ENCODE measurements at regions not wholly inside any gene's neighbourhood (a gene's known extent, or its start where the extent isn't known, plus 50 kb on each side); places are given as distances from the start of the nearest gene placed in this dataset.
A peak's percentile ranks its signal among the peaks of the same experiment; 100 is the strongest.

DNA sequence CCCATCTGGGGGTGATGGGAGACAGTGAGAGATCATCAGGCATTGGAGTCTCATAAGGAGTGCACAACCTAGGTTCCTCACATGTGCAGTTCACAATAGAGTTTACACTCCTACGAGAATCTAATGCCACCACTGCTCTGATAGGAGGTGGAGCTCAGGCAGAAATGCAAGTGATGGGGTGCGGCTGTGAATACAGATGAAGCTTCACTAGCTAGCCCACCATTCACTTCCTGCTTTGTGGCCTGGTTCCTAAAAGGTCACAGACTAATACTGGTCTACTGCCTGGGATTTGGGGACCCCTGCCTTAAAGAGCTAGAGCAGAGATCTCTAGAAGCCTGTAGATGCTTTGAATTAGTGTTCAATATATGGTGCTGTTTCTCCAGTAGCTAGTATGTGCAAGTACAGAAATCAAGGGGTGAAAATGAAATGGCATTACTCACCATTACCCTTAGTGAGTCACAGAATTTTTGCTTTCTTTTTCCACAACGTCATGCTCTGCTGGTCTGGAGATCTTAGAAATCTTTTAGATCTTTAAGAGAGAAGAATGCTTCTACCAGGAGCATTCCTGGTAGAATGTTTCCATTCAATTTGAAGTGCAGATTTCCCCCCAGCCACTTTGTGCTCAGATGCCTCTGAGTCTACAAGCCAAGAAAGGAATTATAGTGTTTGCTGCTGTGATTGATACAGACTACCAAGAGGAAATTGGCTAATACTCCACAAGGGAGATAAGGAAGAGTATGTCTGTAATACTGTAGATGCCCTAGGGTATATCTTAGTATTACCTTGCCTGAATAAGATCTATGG lies 2301.2 kb downstream of the PCDH9 start:
- Histone ChIP-seq H2BK15ac (replicated peaks; ENCODE audit: low read depth) (no peak overlapping the region), H3K56ac (ENCODE audit: low read length) (no peak overlapping the region), H3K4me2 (ENCODE audit: low read length) (no peak overlapping the region), H3K4ac (ENCODE audit: low read depth, low read length) (no peak overlapping the region), H3K9ac (ENCODE audit: low read length) (no peak overlapping the region), H3K79me2 (ENCODE audit: control insufficient read depth, insufficient read depth, low read length) (no peaks in the 10 kb centered on the region), H3K27me3 (ENCODE audit: insufficient read depth, low read length, poor library complexity) (no peaks in the 10 kb centered on the region), H3K23ac (ENCODE audit: low read length) (no peak overlapping the region), H2BK120ac (ENCODE audit: low read depth, low read length) (no peak overlapping the region), H4K5ac (ENCODE audit: low read length) (no peak overlapping the region), H3K18ac (ENCODE audit: low read length) (no peak overlapping the region), H3K36me3 (ENCODE audit: control insufficient read depth, insufficient read depth, low read length) (no peaks in the 10 kb centered on the region), H2BK5ac (ENCODE audit: low read length) (no peak overlapping the region), H3K27ac (ENCODE audit: low read depth, low read length) (no peak overlapping the region), H3K4me1 (ENCODE audit: control insufficient read depth, low read depth, low read length) (no peaks in the 10 kb centered on the region), H3K79me1 (ENCODE audit: low read length) (no peaks in the 10 kb centered on the region), H3K4me3 (ENCODE audit: low read length) (no peak overlapping the region), H4K8ac (ENCODE audit: low read depth, low read length) (no peak overlapping the region), H2AK5ac (ENCODE audit: low read length) (no peak overlapping the region)
- no CpG with 5 or more reads among the region's 3 CpGs for WGBS (ENCODE audit: extremely low coverage, insufficient coverage, low lambda C conversion rate)
- DNase-seq = peak; percentile 22

DNA sequence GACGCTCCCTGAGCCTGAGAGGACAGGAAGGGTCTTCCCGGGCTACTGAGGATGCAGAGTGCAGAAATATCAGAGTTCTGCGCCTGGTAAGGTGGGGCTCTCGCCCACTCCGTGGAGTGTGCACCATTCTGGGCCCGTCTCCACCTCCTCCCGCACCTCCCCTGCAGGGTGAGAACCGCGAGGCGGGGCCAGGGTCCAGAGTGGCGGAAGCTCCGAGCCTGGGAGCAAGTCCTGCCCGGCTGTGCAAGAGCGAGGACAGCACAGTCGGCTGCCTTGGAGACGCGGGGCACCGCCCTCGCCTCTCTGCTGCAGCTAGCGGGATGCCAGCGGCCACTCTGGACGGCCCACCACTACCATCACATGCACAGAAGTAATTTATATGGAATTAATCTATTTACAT lies 2304.4 kb downstream of the PCDH9 start:
- Histone ChIP-seq H3K27me3 (ENCODE audit: insufficient read depth, low read length, poor library complexity) (no peaks in the 10 kb centered on the region), H4K8ac (ENCODE audit: low read depth, low read length) (no peak overlapping the region), H3K56ac (ENCODE audit: low read length) (no peak overlapping the region), H3K27ac (ENCODE audit: low read depth, low read length) (no peak overlapping the region), H2BK15ac (replicated peaks; ENCODE audit: low read depth) (no peak overlapping the region), H3K79me2 (ENCODE audit: control insufficient read depth, insufficient read depth, low read length) (no peaks in the 10 kb centered on the region), H3K4ac (ENCODE audit: low read depth, low read length) (no peak overlapping the region), H3K18ac (ENCODE audit: low read length) (no peak overlapping the region), H2BK5ac (ENCODE audit: low read length) (no peak overlapping the region), H3K4me3 (ENCODE audit: low read length) (no peak overlapping the region), H3K36me3 (ENCODE audit: control insufficient read depth, insufficient read depth, low read length) (no peaks in the 10 kb centered on the region), H4K5ac (ENCODE audit: low read length) (no peak overlapping the region), H2BK120ac (ENCODE audit: low read depth, low read length) (no peak overlapping the region), H3K4me2 (ENCODE audit: low read length) (no peak overlapping the region), H3K9ac (ENCODE audit: low read length) (no peak overlapping the region), H3K23ac (ENCODE audit: low read length) (no peak overlapping the region), H3K4me1 (ENCODE audit: control insufficient read depth, low read depth, low read length) (no peaks in the 10 kb centered on the region), H3K79me1 (ENCODE audit: low read length) (no peaks in the 10 kb centered on the region), H2AK5ac (ENCODE audit: low read length) (no peak overlapping the region)
- WGBS (ENCODE audit: extremely low coverage, insufficient coverage, low lambda C conversion rate) = no CpG with 5 or more reads among the region's 22 CpGs
- no peak for DNase-seq

DNA sequence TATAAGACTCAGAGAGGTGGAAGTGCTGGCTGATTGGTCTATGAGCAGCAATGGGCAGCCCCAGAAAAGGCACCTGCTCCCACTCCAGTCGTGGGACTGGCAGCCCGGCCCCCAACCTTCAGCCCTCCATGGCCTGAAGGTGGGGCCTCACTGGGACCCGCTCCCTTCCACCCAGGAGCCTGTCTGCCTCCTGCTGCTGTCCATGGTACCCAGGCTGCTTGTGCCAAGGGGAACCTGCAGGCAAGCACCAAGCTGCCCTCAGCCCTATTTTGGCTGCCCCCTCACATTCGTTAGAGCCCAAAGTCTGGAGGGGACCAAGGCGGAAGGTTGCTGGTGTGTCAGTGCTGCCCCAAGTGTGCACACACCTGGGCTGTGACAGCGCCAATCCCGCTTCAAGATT lies 2304.9 kb downstream of the PCDH9 start:
- Histone ChIP-seq H2BK5ac (ENCODE audit: low read length) (no peak overlapping the region), H3K79me1 (ENCODE audit: low read length) (no peaks in the 10 kb centered on the region), H4K8ac (ENCODE audit: low read depth, low read length) (no peak overlapping the region), H3K56ac (ENCODE audit: low read length) (no peak overlapping the region), H3K79me2 (ENCODE audit: control insufficient read depth, insufficient read depth, low read length) (no peaks in the 10 kb centered on the region), H3K27me3 (ENCODE audit: insufficient read depth, low read length, poor library complexity) (no peaks in the 10 kb centered on the region), H2BK15ac (replicated peaks; ENCODE audit: low read depth) (no peak overlapping the region), H4K5ac (ENCODE audit: low read length) (no peak overlapping the region), H3K4ac (ENCODE audit: low read depth, low read length) (no peak overlapping the region), H3K4me3 (ENCODE audit: low read length) (no peak overlapping the region), H3K23ac (ENCODE audit: low read length) (no peak overlapping the region), H3K9ac (ENCODE audit: low read length) (no peak overlapping the region), H3K18ac (ENCODE audit: low read length) (no peak overlapping the region), H2AK5ac (ENCODE audit: low read length) (no peak overlapping the region), H3K27ac (ENCODE audit: low read depth, low read length) (no peak overlapping the region), H3K36me3 (ENCODE audit: control insufficient read depth, insufficient read depth, low read length) (no peaks in the 10 kb centered on the region), H3K4me1 (ENCODE audit: control insufficient read depth, low read depth, low read length) (no peaks in the 10 kb centered on the region), H3K4me2 (ENCODE audit: low read length) (no peak overlapping the region), H2BK120ac (ENCODE audit: low read depth, low read length) (no peak overlapping the region)
- DNase-seq = peak; percentile 41
- no CpG with 5 or more reads among the region's 7 CpGs for whole genome bisulfite sequencing (ENCODE audit: extremely low coverage, insufficient coverage, low lambda C conversion rate)

- Histone ChIP-seq H3K18ac (ENCODE audit: low read length) (no peak overlapping the region), H4K5ac (ENCODE audit: low read length) (no peak overlapping the region), H3K4me1 (ENCODE audit: control insufficient read depth, low read depth, low read length) (no peaks in the 10 kb centered on the region), H2BK15ac (replicated peaks; ENCODE audit: low read depth) (no peak overlapping the region), H3K79me1 (ENCODE audit: low read length) (no peaks in the 10 kb centered on the region), H3K9ac (ENCODE audit: low read length) (no peak overlapping the region), H3K4me3 (ENCODE audit: low read length) (no peak overlapping the region), H3K27ac (ENCODE audit: low read depth, low read length) (no peak overlapping the region), H3K56ac (ENCODE audit: low read length) (no peak overlapping the region), H4K8ac (ENCODE audit: low read depth, low read length) (no peak overlapping the region), H3K23ac (ENCODE audit: low read length) (no peak overlapping the region), H3K79me2 (ENCODE audit: control insufficient read depth, insufficient read depth, low read length) (no peaks in the 10 kb centered on the region), H2BK5ac (ENCODE audit: low read length) (no peak overlapping the region), H2AK5ac (ENCODE audit: low read length) (no peak overlapping the region), H2BK120ac (ENCODE audit: low read depth, low read length) (no peak overlapping the region), H3K4me2 (ENCODE audit: low read length) (no peak overlapping the region), H3K4ac (ENCODE audit: low read depth, low read length) (no peak overlapping the region), H3K27me3 (ENCODE audit: insufficient read depth, low read length, poor library complexity) (no peaks in the 10 kb centered on the region), H3K36me3 (ENCODE audit: control insufficient read depth, insufficient read depth, low read length) (no peaks in the 10 kb centered on the region)
- DNase-seq = no peak
- WGBS (ENCODE audit: extremely low coverage, insufficient coverage, low lambda C conversion rate) = no CpG with 5 or more reads among the region's 6 CpGs
Measured at GRCh38 chr13:64924401-64924800, 2305.7 kb downstream of the PCDH9 start.

DNA sequence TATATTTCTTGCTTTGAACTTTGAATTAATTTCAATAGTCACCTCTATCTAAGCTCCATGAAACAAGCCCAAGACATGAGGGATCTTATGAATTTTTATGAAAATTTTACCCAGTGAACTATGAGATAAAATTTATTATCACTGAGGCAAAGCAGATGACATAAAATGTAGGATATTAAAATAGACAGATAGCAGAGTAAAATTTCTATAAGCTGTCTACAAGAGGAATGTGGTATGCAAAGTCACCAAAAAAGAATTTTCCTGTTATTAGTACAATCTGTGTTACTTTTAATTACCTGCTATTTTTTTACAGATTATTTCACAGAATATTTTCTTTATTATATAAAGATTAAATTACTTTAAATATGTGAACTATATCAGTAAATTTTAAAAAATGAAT lies 2312.6 kb downstream of the PCDH9 start:
- no peak overlapping the region for H3K27ac ChIP-seq (ENCODE audit: low read depth, low read length)
- no peak for DNase-seq
- no peak overlapping the region for H2BK120ac ChIP-seq (ENCODE audit: low read depth, low read length)
- no peaks in the 10 kb centered on the region for H3K27me3 ChIP-seq (ENCODE audit: insufficient read depth, low read length, poor library complexity)
- H3K79me1 ChIP-seq (ENCODE audit: low read length) = no peaks in the 10 kb centered on the region
- no peak overlapping the region for H2AK5ac ChIP-seq (ENCODE audit: low read length)
- no peak overlapping the region for H3K23ac ChIP-seq (ENCODE audit: low read length)
- H3K18ac ChIP-seq (ENCODE audit: low read length) = no peak overlapping the region
- H3K4ac ChIP-seq (ENCODE audit: low read depth, low read length) = no peak overlapping the region
- H3K36me3 ChIP-seq (ENCODE audit: control insufficient read depth, insufficient read depth, low read length) = no peaks in the 10 kb centered on the region
- H4K5ac ChIP-seq (ENCODE audit: low read length) = no peak overlapping the region
- H3K4me1 ChIP-seq (ENCODE audit: control insufficient read depth, low read depth, low read length) = no peaks in the 10 kb centered on the region
- no peak overlapping the region for H2BK15ac ChIP-seq (replicated peaks; ENCODE audit: low read depth)
- no peak overlapping the region for H4K8ac ChIP-seq (ENCODE audit: low read depth, low read length)
- H2BK5ac ChIP-seq (ENCODE audit: low read length) = no peak overlapping the region
- no peak overlapping the region for H3K4me3 ChIP-seq (ENCODE audit: low read length)
- H3K4me2 ChIP-seq (ENCODE audit: low read length) = no peak overlapping the region
- no peaks in the 10 kb centered on the region for H3K79me2 ChIP-seq (ENCODE audit: control insufficient read depth, insufficient read depth, low read length)
- no peak overlapping the region for H3K56ac ChIP-seq (ENCODE audit: low read length)
- no peak overlapping the region for H3K9ac ChIP-seq (ENCODE audit: low read length)

DNA sequence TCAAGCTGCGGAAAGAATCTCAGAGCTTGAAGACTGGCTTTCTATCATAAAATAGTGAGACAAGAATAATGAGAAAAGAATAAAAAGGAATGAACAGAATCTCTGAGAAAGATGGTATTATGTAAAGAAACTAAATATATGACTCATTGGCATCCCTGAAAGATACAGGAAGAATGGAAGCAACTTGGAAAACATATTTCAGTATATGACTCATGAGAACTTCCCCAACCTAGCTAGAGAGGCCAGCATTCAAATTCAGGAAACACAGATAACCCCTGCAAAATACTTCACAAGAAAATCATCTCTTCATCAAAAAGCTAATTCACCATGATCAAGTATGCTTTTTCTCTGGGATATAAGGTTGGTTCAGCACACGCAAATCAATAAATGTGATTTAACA lies 2318.0 kb downstream of the PCDH9 start:
- Histone ChIP-seq H3K4me2 (ENCODE audit: low read length) (no peak overlapping the region), H3K27ac (ENCODE audit: low read depth, low read length) (no peak overlapping the region), H3K18ac (ENCODE audit: low read length) (no peak overlapping the region), H4K8ac (ENCODE audit: low read depth, low read length) (no peak overlapping the region), H3K27me3 (ENCODE audit: insufficient read depth, low read length, poor library complexity) (no peaks in the 10 kb centered on the region), H4K5ac (ENCODE audit: low read length) (no peak overlapping the region), H3K36me3 (ENCODE audit: control insufficient read depth, insufficient read depth, low read length) (no peaks in the 10 kb centered on the region), H3K56ac (ENCODE audit: low read length) (no peak overlapping the region), H2BK120ac (ENCODE audit: low read depth, low read length) (no peak overlapping the region), H3K9ac (ENCODE audit: low read length) (no peak overlapping the region), H3K4me3 (ENCODE audit: low read length) (no peak overlapping the region), H3K79me2 (ENCODE audit: control insufficient read depth, insufficient read depth, low read length) (no peaks in the 10 kb centered on the region), H3K4me1 (ENCODE audit: control insufficient read depth, low read depth, low read length) (no peaks in the 10 kb centered on the region), H3K79me1 (ENCODE audit: low read length) (no peaks in the 10 kb centered on the region), H3K4ac (ENCODE audit: low read depth, low read length) (no peak overlapping the region), H3K23ac (ENCODE audit: low read length) (no peak overlapping the region), H2BK5ac (ENCODE audit: low read length) (no peak overlapping the region), H2BK15ac (replicated peaks; ENCODE audit: low read depth) (no peak overlapping the region), H2AK5ac (ENCODE audit: low read length) (no peak overlapping the region)
- no CpG with 5 or more reads among the region's 2 CpGs for WGBS (ENCODE audit: extremely low coverage, insufficient coverage, low lambda C conversion rate)
- peak; percentile 8 for DNase-seq
